GM23248 (cell line): ENCODE measurements at regions not wholly inside any gene's neighbourhood (a gene's known extent, or its start where the extent isn't known, plus 50 kb on each side); places are given as distances from the start of the nearest gene placed in this dataset.

Experiments used
- DNase-seq: peaks from one replicate; pipeline ENCODE4 v3.0.0-alpha.2; 2015
- H2AFZ ChIP-seq: fragments of 200-600 bp; sonication (generic); 2 replicates; pipeline ENCODE4 v1.6.1; 2016; ENCODE audit warnings: antibody characterized with exemption
- H3F3A ChIP-seq: fragments of 200-600 bp; sonication (generic); 2 replicates; pipeline ENCODE4 v1.6.1; 2016; ENCODE audit warnings: mild to moderate bottlenecking, antibody characterized with exemption, mixed run types; ENCODE audit not compliant: insufficient read depth
- H3K27ac ChIP-seq: fragments of 200-600 bp; sonication (generic); 2 replicates; pipeline ENCODE4 v1.5.1; 2016; ENCODE audit warnings: mild to moderate bottlenecking
- H3K27me3 ChIP-seq: fragments of 200-600 bp; sonication (generic); replicated peaks from 2 replicates; pipeline ENCODE4 v1.6.1; 2016; ENCODE audit warnings: mild to moderate bottlenecking; ENCODE audit not compliant: insufficient read depth
- H3K36me3 ChIP-seq: fragments of 200-600 bp; sonication (generic); 2 replicates; pipeline ENCODE4 v1.6.1; 2016; ENCODE audit warnings: low read depth, mild to moderate bottlenecking
- H3K4me1 ChIP-seq: fragments of 200-600 bp; sonication (generic); 2 replicates; pipeline ENCODE4 v1.6.1; 2016; ENCODE audit warnings: mild to moderate bottlenecking; ENCODE audit not compliant: insufficient read depth
- H3K4me2 ChIP-seq: fragments of 200-600 bp; sonication (generic); one replicate; pipeline ENCODE4 v1.6.1; 2016; ENCODE audit warnings: mild to moderate bottlenecking; ENCODE audit not compliant: unreplicated experiment
- H3K4me3 ChIP-seq: fragments of 200-600 bp; sonication (generic); 2 replicates; pipeline ENCODE4 v1.5.1; 2016; ENCODE audit warnings: mild to moderate bottlenecking
- H3K79me2 ChIP-seq: fragments of 200-600 bp; sonication (generic); 2 replicates; pipeline ENCODE4 v1.6.1; 2016; ENCODE audit warnings: mild to moderate bottlenecking; ENCODE audit not compliant: insufficient read depth
- H3K9ac ChIP-seq: fragments of 200-600 bp; sonication (generic); 2 replicates; pipeline ENCODE4 v1.6.1; 2016; ENCODE audit warnings: mild to moderate bottlenecking
- H3K9me2 ChIP-seq: fragments of 200-600 bp; sonication (generic); 2 replicates; pipeline ENCODE4 v1.6.1; 2016; ENCODE audit warnings: mixed run types, mild to moderate bottlenecking, moderate library complexity; ENCODE audit not compliant: insufficient read depth
- H3K9me3 ChIP-seq: fragments of 200-600 bp; sonication (generic); one replicate; pipeline ENCODE4 v1.6.1; 2017; ENCODE audit warnings: low read depth
- H4K20me1 ChIP-seq: fragments of 200-600 bp; sonication (generic); 2 replicates; pipeline ENCODE4 v1.6.0; 2016; ENCODE audit not compliant: insufficient read depth
- EZH2 ChIP-seq: fragments of 200-600 bp; sonication (generic); IDR thresholded peaks from 2 replicates; pipeline ENCODE4 v1.6.1; 2018; ENCODE audit warnings: antibody characterized with exemption, mild to moderate bottlenecking; ENCODE audit not compliant: insufficient read depth, poor library complexity, severe bottlenecking
- EZH2phosphoT487 ChIP-seq: fragments of 200-600 bp; sonication (generic); IDR thresholded peaks from 2 replicates; pipeline ENCODE4 v1.6.1; 2018; ENCODE audit warnings: antibody characterized with exemption, moderate library complexity, mild to moderate bottlenecking, low read depth; ENCODE audit not compliant: insufficient read depth
- WGBS, 2 experiments: methylation state at CpG; one replicate each; pipeline ENCODE4 v1.1.6; 2015 to 2017; ENCODE audit warnings: low lambda C conversion rate in 2 of 2, low coverage in 1 of 2; ENCODE audit errors: missing lambda C conversion rate in 2 of 2; 5-methylcytosine and 5-hydroxymethylcytosine counted together
- in situ Hi-C: fragments of 300-500 bp; cut with MboI; formaldehyde crosslinking; loops from 2 replicates; pipeline ENCODE4 v1.15.0; 2020

DNA sequence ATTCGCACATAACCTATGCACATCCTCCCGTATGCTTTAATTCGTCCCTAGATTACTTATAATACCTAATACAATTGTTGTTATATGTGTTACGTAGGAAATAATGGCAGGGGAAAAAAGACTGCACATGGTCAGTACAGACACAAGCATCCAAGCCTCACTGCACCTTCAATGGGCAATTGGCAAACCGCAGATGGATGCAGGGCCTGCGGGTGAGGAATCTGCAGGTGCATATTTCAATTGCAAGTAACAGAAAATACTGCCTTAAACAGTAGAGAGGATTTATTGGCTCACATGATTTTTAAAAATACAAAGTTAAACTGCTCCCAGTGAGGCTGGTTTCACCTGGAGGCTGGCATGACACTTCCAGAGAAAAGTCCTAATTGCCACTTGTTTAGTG is 142.1 kb upstream of the MLN start:
- peaks cover 16% of the 10 kb centered on the region for H3K27me3 ChIP-seq
- H3K9me2 ChIP-seq: no peaks in the 10 kb centered on the region
- no peak for DNase-seq
- TF ChIP-seq EZH2phosphoT487: no peak
- no peak for TF ChIP-seq EZH2
- no peak overlapping the region for H3K9ac ChIP-seq
- H3K4me3 ChIP-seq: no peak overlapping the region
- H3K9me3 ChIP-seq: no peaks in the 10 kb centered on the region
- no peak overlapping the region for H2AFZ ChIP-seq
- no peaks in the 10 kb centered on the region for H3K79me2 ChIP-seq
- no peaks in the 10 kb centered on the region for H3K36me3 ChIP-seq
- H4K20me1 ChIP-seq: no peaks in the 10 kb centered on the region
- in situ Hi-C loops: no loop called here
- 78% methylated on average over 6 of the region's 6 CpGs for WGBS, 2 experiments
- H3F3A ChIP-seq: no peaks in the 10 kb centered on the region
- H3K27ac ChIP-seq: no peak overlapping the region
- no peaks in the 10 kb centered on the region for H3K4me1 ChIP-seq
- H3K4me2 ChIP-seq: no peak overlapping the region

DNA sequence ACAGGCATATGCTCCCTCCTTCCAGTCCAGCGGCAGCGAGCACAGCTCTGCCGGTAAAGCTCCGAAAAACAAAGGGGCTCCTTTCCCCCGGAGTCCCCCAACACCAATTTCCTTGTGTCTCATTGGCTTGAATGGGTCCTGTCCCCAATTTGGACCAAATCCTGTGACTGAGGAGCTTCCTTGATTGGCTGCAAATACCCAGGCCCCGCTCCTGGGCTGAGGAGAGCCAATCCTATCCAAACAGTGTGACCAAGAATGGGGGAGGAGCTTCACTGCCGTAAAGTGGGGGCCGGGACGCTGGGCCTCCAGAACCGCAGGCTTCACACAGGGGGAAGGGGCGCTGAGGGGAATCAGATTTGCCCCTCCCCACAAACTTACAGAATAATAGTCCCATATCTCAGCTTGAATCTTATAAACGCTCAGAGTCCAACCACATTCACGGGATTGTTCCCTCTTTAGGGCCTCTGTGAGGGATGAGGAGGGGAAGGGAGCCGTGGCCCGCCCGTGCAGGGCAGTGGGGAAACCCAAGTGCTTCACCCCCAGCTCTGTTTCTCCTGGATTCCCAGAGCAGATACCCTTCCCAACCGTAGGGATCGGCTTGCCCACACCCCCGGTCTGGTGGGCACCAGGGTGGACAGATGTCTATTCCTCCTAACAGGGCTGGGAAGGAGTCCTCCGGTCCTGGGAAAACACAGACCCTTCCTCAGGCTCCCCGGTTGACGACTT is 141.0 kb upstream of the MLN start:
- WGBS, 2 experiments: 70 to 76% methylated on average over 22 of the region's 22 CpGs
- Histone ChIP-seq H3K4me1 (no peaks in the 10 kb centered on the region), H3K36me3 (no peaks in the 10 kb centered on the region), H3K4me2 (no peak overlapping the region), H3K9me2 (no peaks in the 10 kb centered on the region), H3K27me3 (peaks cover 18% of the 10 kb centered on the region), H3K9ac (no peak overlapping the region), H2AFZ (no peak overlapping the region), H3K9me3 (no peaks in the 10 kb centered on the region), H3K27ac (no peak overlapping the region), H3F3A (no peaks in the 10 kb centered on the region), H3K79me2 (no peaks in the 10 kb centered on the region), H4K20me1 (no peaks in the 10 kb centered on the region), H3K4me3 (no peak overlapping the region)
- DNase-seq: no peak
- in situ Hi-C loops: no loop called here
- TF ChIP-seq EZH2phosphoT487 (no peak), EZH2 (no peak)

DNA sequence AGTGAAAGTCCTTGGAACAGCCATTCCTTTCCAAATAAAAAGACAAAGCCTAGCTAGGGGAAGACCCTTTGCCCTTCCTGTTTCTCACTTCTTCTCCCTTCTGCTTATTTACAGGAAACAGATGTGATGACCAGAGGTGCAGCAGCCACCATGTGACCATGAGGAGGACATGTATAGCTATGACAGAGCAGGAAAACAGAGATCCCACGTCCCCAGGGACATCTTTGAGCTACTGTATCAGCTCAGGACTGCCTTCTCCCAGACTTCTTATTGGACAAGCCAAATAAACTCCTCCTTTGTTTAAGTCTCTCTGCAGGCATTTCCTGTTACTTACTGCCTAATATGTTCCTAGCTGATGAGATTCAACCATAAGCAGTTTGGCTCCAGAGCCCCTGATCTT is 133.1 kb upstream of the MLN start:
- Histone ChIP-seq H3K79me2 (no peaks in the 10 kb centered on the region), H3K4me2 (no peak overlapping the region), H3F3A (no peaks in the 10 kb centered on the region), H2AFZ (no peak overlapping the region), H4K20me1 (no peaks in the 10 kb centered on the region), H3K27me3 (peaks cover 26% of the 10 kb centered on the region), H3K27ac (no peak overlapping the region), H3K4me3 (no peak overlapping the region), H3K9me3 (no peaks in the 10 kb centered on the region), H3K9me2 (no peaks in the 10 kb centered on the region), H3K36me3 (no peaks in the 10 kb centered on the region), H3K9ac (no peak overlapping the region), H3K4me1 (no peaks in the 10 kb centered on the region)
- TF ChIP-seq EZH2 (no peak), EZH2phosphoT487 (no peak)
- 19 to 33% methylated on average over 1 of the region's 1 CpG for WGBS, 2 experiments
- no peak for DNase-seq
- in situ Hi-C loops: no loop called here

DNA sequence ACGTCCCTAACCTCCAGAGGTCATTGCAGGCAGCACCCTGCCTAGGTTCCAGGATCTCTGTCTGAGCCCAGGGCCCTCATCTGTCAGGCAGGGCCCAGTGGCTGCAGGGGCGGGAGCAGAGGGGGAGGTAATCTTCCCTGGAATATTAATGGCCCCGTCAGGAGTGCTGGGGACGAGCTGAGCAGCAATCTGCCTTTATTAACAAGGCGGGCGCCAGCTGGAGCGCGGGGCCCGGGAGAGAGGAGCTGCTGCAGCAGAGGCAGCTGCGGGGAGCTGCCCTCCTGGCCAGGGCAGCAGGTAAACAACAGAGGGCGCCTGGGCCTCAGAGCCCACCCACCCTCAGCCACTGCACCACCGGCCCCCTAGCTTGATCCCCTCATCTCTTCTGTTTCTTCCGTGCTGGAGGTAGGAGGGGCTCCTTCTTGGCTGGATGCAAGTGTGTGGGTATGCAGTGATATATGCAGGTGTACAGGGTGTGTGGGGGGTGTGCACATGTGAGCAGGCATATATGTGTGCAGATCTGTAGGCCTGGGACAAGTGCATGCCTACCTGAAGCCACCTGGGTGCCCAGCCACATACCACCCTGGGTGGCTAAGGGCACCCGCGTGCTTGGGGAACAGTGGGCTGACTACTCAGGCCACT is 131.8 kb upstream of the MLN start:
- H3K27me3 ChIP-seq: peaks cover 23% of the 10 kb centered on the region
- in situ Hi-C loops: no loop called here

More for the DNA sequence above, 131.8 kb upstream of the MLN start:
- no peak overlapping the region for H3K9ac ChIP-seq
- H3K27ac ChIP-seq: no peak overlapping the region
- no peak overlapping the region for H3K4me2 ChIP-seq
- WGBS, 2 experiments: 71 to 78% methylated on average over 6 to 15 of the region's 15 CpGs
- no peak overlapping the region for H3K4me3 ChIP-seq
- H2AFZ ChIP-seq: no peak overlapping the region
- H3K79me2 ChIP-seq: no peaks in the 10 kb centered on the region
- H3K9me3 ChIP-seq: no peaks in the 10 kb centered on the region
- no peaks in the 10 kb centered on the region for H3K4me1 ChIP-seq
- H3K9me2 ChIP-seq: no peaks in the 10 kb centered on the region
- TF ChIP-seq EZH2phosphoT487 (no peak), EZH2 (no peak)
- H3K36me3 ChIP-seq: no peaks in the 10 kb centered on the region
- DNase-seq: no peak
- H3F3A ChIP-seq: no peaks in the 10 kb centered on the region
- H4K20me1 ChIP-seq: no peaks in the 10 kb centered on the region
